Neural progenitor cell (in vitro differentiated cells): ENCODE measurements at regions not wholly inside any gene's neighbourhood (a gene's known extent, or its start where the extent isn't known, plus 50 kb on each side); places are given as distances from the start of the nearest gene placed in this dataset.
A peak's percentile ranks its signal among the peaks of the same experiment; 100 is the strongest.

Source experiments
- DNase-seq: peaks from one replicate; pipeline ENCODE4 v3.0.0-alpha.2; 2016; ENCODE audit warnings: low spot score
- H2AFZ ChIP-seq: fragments of 200-600 bp; sonication (generic); replicated peaks from 2 replicates; pipeline ENCODE4 v1.6.1; 2016; ENCODE audit warnings: antibody characterized with exemption
- H3F3A ChIP-seq: fragments of 200-600 bp; sonication (generic); 2 replicates; pipeline ENCODE4 v1.6.1; 2016; ENCODE audit warnings: antibody characterized with exemption, low read depth
- H3K27ac ChIP-seq: fragments of 200-600 bp; sonication (generic); 2 replicates; pipeline ENCODE4 v1.5.1; 2016; ENCODE audit warnings: mild to moderate bottlenecking
- H3K27me3 ChIP-seq: fragments of 200-600 bp; sonication (generic); 2 replicates; pipeline ENCODE4 v1.6.1; 2016; ENCODE audit warnings: mild to moderate bottlenecking, moderate library complexity
- H3K36me3 ChIP-seq: fragments of 200-600 bp; sonication (generic); 2 replicates; pipeline ENCODE4 v1.5.1; 2016
- H3K4me1 ChIP-seq: fragments of 200-600 bp; sonication (generic); 2 replicates; pipeline ENCODE4 v1.6.1; 2016; ENCODE audit warnings: mixed run types
- H3K4me2 ChIP-seq: fragments of 200-600 bp; sonication (generic); 2 replicates; pipeline ENCODE4 v1.6.1; 2016
- H3K4me3 ChIP-seq: fragments of 200-600 bp; sonication (generic); 2 replicates; pipeline ENCODE4 v1.5.1; 2016
- H3K79me2 ChIP-seq: fragments of 200-600 bp; sonication (generic); 2 replicates; pipeline ENCODE4 v1.6.1; 2016; ENCODE audit warnings: low read depth
- H3K9ac ChIP-seq: fragments of 200-600 bp; sonication (generic); 2 replicates; pipeline ENCODE4 v1.6.1; 2016
- H3K9me3 ChIP-seq: fragments of 200-600 bp; sonication (generic); 2 replicates; pipeline ENCODE4 v1.5.1; 2016; ENCODE audit warnings: low read depth
- H4K20me1 ChIP-seq: fragments of 200-600 bp; sonication (generic); 2 replicates; pipeline ENCODE4 v1.6.1; 2016; ENCODE audit warnings: low read depth
- H3K27ac Mint-ChIP-seq: 3 replicates; pipeline ENCODE4 v1.8.0; 2021; ENCODE audit warnings: mixed read lengths
- H3K27me3 Mint-ChIP-seq: 2 replicates; pipeline ENCODE4 v1.8.0; 2022; ENCODE audit warnings: low read depth, mild to moderate bottlenecking, inconsistent platforms, moderate library complexity, mixed read lengths; ENCODE audit not compliant: insufficient read depth
- H3K36me3 Mint-ChIP-seq: 3 replicates; pipeline ENCODE4 v1.8.0; 2021; ENCODE audit warnings: mixed read lengths
- H3K4me1 Mint-ChIP-seq: 3 replicates; pipeline ENCODE4 v1.8.0; 2021; ENCODE audit warnings: mixed read lengths
- H3K4me3 Mint-ChIP-seq: 3 replicates; pipeline ENCODE4 v1.8.0; 2021; ENCODE audit warnings: mild to moderate bottlenecking, moderate library complexity, mixed read lengths
- H3K9me3 Mint-ChIP-seq: 3 replicates; pipeline ENCODE4 v1.8.0; 2020; ENCODE audit warnings: mixed read lengths
- CTCF ChIP-seq: fragments of 200-600 bp; sonication (generic); IDR thresholded peaks from 2 replicates; pipeline ENCODE4 v1.5.1; 2017; ENCODE audit warnings: antibody characterized with exemption, mild to moderate bottlenecking
- EZH2 ChIP-seq: fragments of 200-600 bp; sonication (generic); IDR thresholded peaks from 2 replicates; pipeline ENCODE4 v1.6.1; 2017; ENCODE audit warnings: antibody characterized with exemption, mild to moderate bottlenecking, moderate library complexity
- EZH2phosphoT487 ChIP-seq: fragments of 200-600 bp; sonication (generic); IDR thresholded peaks from 2 replicates; pipeline ENCODE4 v1.6.1; 2017; ENCODE audit warnings: antibody characterized with exemption

DNA sequence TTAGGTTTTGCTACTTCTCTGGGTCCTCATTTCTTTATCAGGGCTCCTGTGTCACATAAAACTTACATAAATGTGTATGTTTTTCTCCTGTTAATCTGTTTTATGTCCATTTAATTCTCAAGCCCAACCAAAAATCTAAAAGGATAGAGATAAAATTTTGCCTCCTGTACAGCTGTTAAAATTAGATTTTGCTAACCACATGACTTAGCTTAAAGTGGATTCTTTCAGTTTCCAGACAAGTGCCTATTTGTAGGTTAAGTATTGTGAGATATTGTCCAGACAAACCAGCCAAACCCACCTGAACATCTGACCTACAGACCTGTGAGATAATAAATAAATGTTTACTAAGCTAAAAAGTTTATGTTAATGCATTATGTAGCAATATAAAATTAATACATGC is 465.5 kb downstream of the SI start:
- Mint-ChIP-seq H3K36me3 (no peaks in the 10 kb centered on the region), H3K4me3 (no peak overlapping the region), H3K4me1 (no peaks in the 10 kb centered on the region), H3K27ac (no peak overlapping the region), H3K9me3 (no peaks in the 10 kb centered on the region), H3K27me3 (no peaks in the 10 kb centered on the region)
- Histone ChIP-seq H3K4me2 (no peak overlapping the region), H4K20me1 (no peaks in the 10 kb centered on the region), H3K79me2 (no peaks in the 10 kb centered on the region), H3F3A (no peaks in the 10 kb centered on the region), H3K9me3 (no peaks in the 10 kb centered on the region), H3K36me3 (no peaks in the 10 kb centered on the region), H3K27me3 (no peaks in the 10 kb centered on the region), H3K9ac (no peak overlapping the region), H2AFZ (no peak overlapping the region), H3K4me1 (no peaks in the 10 kb centered on the region), H3K27ac (no peak overlapping the region), H3K4me3 (no peak overlapping the region)
- no peak for TF ChIP-seq CTCF
- TF ChIP-seq EZH2 = no peak
- no peak for TF ChIP-seq EZH2phosphoT487
- no peak for DNase-seq

GRCh38 chr3:164608554-164609276 is 469.6 kb downstream of the SI start:
- Histone ChIP-seq H3K9me3 (no peaks in the 10 kb centered on the region), H3K27me3 (no peaks in the 10 kb centered on the region), H3K4me2 (no peak overlapping the region), H3K4me1 (no peaks in the 10 kb centered on the region), H3K4me3 (no peak overlapping the region), H3K27ac (no peak overlapping the region), H3K36me3 (no peaks in the 10 kb centered on the region), H4K20me1 (no peaks in the 10 kb centered on the region), H3K79me2 (no peaks in the 10 kb centered on the region), H3F3A (no peaks in the 10 kb centered on the region), H3K9ac (no peak overlapping the region), H2AFZ (peak overlapping the region; percentile 12)
- DNase-seq = no peak
- Mint-ChIP-seq H3K4me1 (no peaks in the 10 kb centered on the region), H3K27ac (no peak overlapping the region), H3K27me3 (no peaks in the 10 kb centered on the region), H3K36me3 (no peaks in the 10 kb centered on the region), H3K9me3 (no peaks in the 10 kb centered on the region), H3K4me3 (no peak overlapping the region)
- no peak for TF ChIP-seq EZH2phosphoT487
- no peak for TF ChIP-seq CTCF
- TF ChIP-seq EZH2 = no peak

GRCh38 chr3:164604687-164605086 is 473.6 kb downstream of the SI start:
- no peaks in the 10 kb centered on the region for H3K4me1 Mint-ChIP-seq

More at GRCh38 chr3:164604687-164605086, 473.6 kb downstream of the SI start:
- H3K4me1 ChIP-seq = no peaks in the 10 kb centered on the region
- H3K9ac ChIP-seq = no peak overlapping the region
- no peak overlapping the region for H2AFZ ChIP-seq
- H3K36me3 Mint-ChIP-seq = no peaks in the 10 kb centered on the region
- H3K9me3 Mint-ChIP-seq = no peaks in the 10 kb centered on the region
- no peak for DNase-seq
- H3K4me2 ChIP-seq = no peak overlapping the region
- H4K20me1 ChIP-seq = no peaks in the 10 kb centered on the region
- no peaks in the 10 kb centered on the region for H3K27me3 ChIP-seq
- no peak overlapping the region for H3K27ac ChIP-seq
- H3K79me2 ChIP-seq = no peaks in the 10 kb centered on the region
- H3K4me3 ChIP-seq = no peak overlapping the region
- H3K27me3 Mint-ChIP-seq = no peaks in the 10 kb centered on the region
- no peak overlapping the region for H3K27ac Mint-ChIP-seq
- H3F3A ChIP-seq = no peaks in the 10 kb centered on the region
- no peaks in the 10 kb centered on the region for H3K36me3 ChIP-seq
- no peak overlapping the region for H3K4me3 Mint-ChIP-seq
- H3K9me3 ChIP-seq = no peaks in the 10 kb centered on the region
- TF ChIP-seq EZH2 (no peak), CTCF (no peak)
